ENCODE measurements at regions not wholly inside any gene's neighbourhood (a gene's known extent, or its start where the extent isn't known, plus 50 kb on each side); places are given as distances from the start of the nearest gene placed in this dataset.

DNA sequence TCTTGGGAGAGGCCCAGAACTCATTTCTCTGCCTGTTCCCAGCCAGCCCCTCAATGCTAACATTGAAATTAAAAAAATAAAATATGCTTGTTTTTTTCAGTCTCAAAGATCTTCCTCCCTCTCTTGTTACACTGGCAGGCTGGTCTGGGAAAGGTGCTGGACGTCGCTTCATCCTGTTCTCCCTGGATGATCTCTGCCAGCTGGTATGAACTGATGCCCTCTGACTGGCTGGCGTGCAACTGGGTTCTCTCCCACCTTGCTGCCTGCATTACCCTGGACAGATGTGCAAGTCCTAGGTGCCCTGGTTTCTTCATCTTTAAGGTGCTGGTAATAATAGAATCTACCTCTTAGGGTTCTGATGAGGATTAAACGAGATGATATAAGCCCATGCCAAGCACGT lies 263.9 kb upstream of the PROK2 start:
- peaks cover 2% of the 10 kb centered on the region for H3K4me1 Mint-ChIP-seq (ENCODE audit: low read depth)
- H3K9me3 Mint-ChIP-seq = no peaks in the 10 kb centered on the region
- no peak overlapping the region for H3K27ac Mint-ChIP-seq
- H3K27me3 Mint-ChIP-seq (ENCODE audit: low read depth) = no peaks in the 10 kb centered on the region
- no peaks in the 10 kb centered on the region for H3K36me3 Mint-ChIP-seq (ENCODE audit: low read depth)
- DNase-seq (ENCODE audit: low spot score) = no peak
- intact Hi-C loops (cut with micrococcal nuclease) = no loop called here
- no peak overlapping the region for H3K4me3 Mint-ChIP-seq (ENCODE audit: low read depth)

DNA sequence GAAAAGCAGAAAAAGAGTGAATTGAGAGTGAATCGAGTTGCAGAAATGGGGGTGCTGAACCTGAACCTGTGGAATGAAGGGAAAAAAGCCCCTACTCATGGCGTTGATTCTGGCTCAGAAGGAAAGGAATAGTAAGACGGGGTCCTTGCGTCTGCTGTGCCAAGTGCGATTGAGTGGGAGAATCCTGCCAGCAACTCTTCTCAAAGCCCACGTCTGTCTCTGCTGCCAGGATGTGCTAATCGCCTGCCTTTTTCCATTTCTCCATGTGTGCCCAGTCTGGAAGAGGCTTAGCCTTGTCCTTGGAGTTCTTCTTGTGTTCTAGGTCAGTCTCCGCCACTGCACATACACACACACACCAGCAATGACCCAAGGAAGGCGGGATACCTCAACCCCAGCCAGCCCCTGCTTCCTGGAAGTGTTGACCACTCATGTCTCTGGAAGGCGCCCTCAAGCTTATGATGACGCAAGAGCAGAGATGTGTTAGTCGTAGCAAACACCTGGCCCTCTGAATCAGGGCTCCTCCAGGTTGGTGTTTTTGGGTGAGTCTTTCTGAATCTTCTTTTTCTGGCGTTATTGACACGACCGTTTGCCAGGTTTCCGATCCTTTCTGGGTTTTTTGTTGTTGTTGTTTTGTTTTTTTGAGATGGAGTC lies 262.4 kb upstream of the PROK2 start:
- peaks cover 2% of the 10 kb centered on the region for H3K4me1 Mint-ChIP-seq (ENCODE audit: low read depth)
- H3K27ac Mint-ChIP-seq = no peak overlapping the region
- H3K4me3 Mint-ChIP-seq (ENCODE audit: low read depth) = no peak overlapping the region
- intact Hi-C loops (cut with micrococcal nuclease) = no loop called here
- no peaks in the 10 kb centered on the region for H3K36me3 Mint-ChIP-seq (ENCODE audit: low read depth)
- DNase-seq (ENCODE audit: low spot score) = no peak
- H3K9me3 Mint-ChIP-seq = no peaks in the 10 kb centered on the region
- H3K27me3 Mint-ChIP-seq (ENCODE audit: low read depth) = no peaks in the 10 kb centered on the region

DNA sequence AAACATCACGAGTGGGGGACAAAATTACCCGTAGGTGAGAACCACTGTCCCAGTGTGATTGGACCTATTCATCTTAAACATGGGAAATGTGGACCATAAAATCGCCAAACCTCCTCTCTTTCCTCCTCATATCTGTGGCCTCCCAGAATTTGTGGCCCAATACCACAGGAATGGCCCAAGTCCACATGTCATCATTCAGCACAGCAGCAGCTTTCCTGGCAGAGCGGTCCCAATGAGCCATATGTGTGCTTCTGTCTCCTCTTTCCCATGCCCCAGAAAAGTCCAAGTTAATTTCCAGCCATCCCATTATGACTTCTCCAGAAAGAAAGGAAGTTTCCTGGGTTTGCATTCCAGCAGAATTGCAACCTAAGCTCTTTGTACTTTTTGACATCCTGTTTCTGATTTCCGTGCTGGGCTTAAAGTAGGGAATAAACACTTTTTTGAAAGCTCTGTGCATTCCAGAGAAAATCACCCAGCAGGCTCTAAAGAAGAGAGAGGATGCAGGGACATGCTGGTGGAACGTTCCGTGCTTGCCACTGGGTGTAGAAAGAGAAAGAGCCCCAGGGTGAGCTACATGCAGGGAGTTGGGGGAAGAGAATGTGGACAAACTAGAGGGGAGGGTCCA lies 259.4 kb upstream of the PROK2 start:
- no peaks in the 10 kb centered on the region for H3K9me3 Mint-ChIP-seq
- no peak for DNase-seq (ENCODE audit: low spot score)
- H3K27ac Mint-ChIP-seq = no peak overlapping the region
- no peaks in the 10 kb centered on the region for H3K36me3 Mint-ChIP-seq (ENCODE audit: low read depth)
- H3K27me3 Mint-ChIP-seq (ENCODE audit: low read depth) = no peaks in the 10 kb centered on the region
- no peaks in the 10 kb centered on the region for H3K4me1 Mint-ChIP-seq (ENCODE audit: low read depth)
- intact Hi-C loops (cut with micrococcal nuclease) = no loop called here
- no peak overlapping the region for H3K4me3 Mint-ChIP-seq (ENCODE audit: low read depth)

DNA sequence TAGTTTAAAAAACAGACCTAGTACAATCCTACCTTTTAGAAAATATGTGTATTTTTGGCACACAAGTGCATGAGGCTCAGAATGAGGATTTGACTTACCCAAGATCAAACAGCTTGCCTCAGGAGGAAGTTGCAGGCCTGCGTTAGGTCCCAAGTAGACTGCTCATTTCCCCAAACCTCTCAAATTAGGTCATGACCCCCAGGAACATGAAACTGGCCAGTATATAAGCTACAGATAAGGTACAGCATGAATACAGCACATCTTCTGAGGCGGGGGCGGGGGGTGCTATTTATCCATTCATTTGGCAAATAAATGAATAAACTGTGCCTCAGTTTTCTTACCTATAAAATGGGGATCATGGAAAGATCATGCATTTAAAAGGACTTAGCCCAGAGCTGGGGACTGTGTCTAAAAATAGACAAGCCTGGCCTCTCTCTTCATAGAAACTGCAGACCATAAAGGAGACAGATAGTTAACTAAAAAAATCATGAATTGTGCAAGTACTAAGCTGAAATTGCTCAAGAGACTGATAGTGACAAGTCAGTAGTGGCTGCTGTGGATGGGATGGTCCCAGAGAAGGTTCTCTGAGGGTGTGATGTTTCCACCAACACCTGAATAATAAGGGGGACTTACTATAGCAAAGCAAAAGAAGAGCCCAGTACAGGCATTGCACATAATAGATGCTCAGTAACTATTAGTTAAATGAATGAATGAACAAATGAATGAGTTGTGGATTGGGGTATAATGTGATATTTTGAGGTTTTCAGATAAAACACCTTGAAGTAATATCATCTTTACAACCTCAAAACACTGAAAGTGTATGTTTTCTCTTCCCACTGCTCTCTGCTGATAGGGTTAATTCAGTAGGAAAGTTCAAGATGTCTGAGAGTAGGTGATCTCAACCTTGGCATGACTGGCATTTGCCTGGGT lies 258.5 kb upstream of the PROK2 start:
- no peak overlapping the region for H3K4me3 Mint-ChIP-seq (ENCODE audit: low read depth)
- no peaks in the 10 kb centered on the region for H3K36me3 Mint-ChIP-seq (ENCODE audit: low read depth)

DNA sequence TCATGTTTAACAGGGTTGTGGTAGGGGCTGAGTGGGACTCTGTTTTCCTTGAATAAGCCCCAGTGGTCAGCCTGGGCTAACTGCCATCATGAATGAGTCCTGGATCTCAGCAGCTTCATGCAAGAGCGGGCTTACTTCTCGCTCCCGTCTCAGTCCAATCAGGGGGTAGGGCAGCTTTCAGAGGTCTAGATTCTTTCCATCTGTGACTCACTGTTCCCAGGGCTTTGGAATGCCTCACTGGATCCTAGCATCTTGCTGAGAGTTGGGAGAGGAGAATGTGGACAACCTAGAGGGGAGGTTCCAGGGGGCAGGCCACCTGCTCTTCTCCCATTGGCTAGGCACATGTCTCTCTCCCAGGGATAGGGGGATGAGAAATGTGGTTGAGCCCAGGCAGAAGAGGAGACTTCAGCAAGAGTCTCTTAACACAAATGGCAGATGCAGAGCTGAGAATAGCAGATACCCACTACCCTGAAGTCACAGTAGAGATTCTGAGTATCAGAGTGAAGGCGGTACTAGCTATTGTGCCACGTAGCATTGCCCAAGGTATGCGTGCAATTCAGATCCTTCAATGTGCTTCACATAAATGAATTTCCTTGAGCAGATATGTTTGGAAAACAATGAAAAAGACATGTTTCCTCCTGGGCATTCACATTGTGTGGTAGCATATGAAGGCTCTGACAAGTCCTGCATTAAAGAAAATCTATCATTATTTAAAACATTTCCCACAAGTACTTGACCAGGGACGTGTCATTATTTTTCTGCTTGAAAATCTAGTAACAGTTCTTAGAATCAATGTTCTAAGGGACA lies 257.7 kb upstream of the PROK2 start:
- no peak overlapping the region for H3K4me3 Mint-ChIP-seq (ENCODE audit: low read depth)

More for the DNA sequence above, 258.5 kb upstream of the PROK2 start:
- no peak overlapping the region for H3K27ac Mint-ChIP-seq
- no peaks in the 10 kb centered on the region for H3K4me1 Mint-ChIP-seq (ENCODE audit: low read depth)
- intact Hi-C loops (cut with micrococcal nuclease) = no loop called here
- no peaks in the 10 kb centered on the region for H3K9me3 Mint-ChIP-seq
- no peak for DNase-seq (ENCODE audit: low spot score)
- no peaks in the 10 kb centered on the region for H3K27me3 Mint-ChIP-seq (ENCODE audit: low read depth)

DNA sequence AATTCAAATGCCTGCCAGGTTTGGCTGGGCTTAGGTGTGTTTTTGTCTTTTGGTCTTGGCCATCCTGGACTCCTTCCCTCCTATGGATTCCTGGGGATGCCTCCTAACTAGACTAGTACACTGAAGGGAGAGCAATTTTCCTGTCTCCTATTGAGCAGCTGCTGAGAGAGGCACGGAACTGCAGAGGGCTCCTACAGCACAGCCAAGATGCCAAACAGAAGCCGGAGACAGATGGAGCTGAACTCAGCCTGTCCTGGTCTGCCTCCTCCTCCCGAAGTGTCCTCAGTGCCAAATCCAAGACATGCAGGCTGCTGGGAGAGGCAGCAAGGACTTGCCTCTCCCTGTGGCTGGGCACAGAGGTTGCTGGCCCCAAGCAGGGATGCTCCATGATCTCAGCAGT lies 256.6 kb upstream of the PROK2 start:
- Mint-ChIP-seq H3K27ac (no peak overlapping the region), H3K36me3 (ENCODE audit: low read depth) (no peaks in the 10 kb centered on the region), H3K27me3 (ENCODE audit: low read depth) (peaks cover 8% of the 10 kb centered on the region), H3K9me3 (peaks cover 4% of the 10 kb centered on the region), H3K4me3 (ENCODE audit: low read depth) (no peak overlapping the region), H3K4me1 (ENCODE audit: low read depth) (no peaks in the 10 kb centered on the region)
- intact Hi-C loops (cut with micrococcal nuclease) = no loop called here
- DNase-seq (ENCODE audit: low spot score) = no peak

More for the DNA sequence above, 257.7 kb upstream of the PROK2 start:
- intact Hi-C loops (cut with micrococcal nuclease) = no loop called here
- Mint-ChIP-seq H3K27me3 (ENCODE audit: low read depth) (peaks cover 5% of the 10 kb centered on the region), H3K9me3 (peaks cover under 1% of the 10 kb centered on the region), H3K27ac (no peak overlapping the region), H3K36me3 (ENCODE audit: low read depth) (no peaks in the 10 kb centered on the region), H3K4me1 (ENCODE audit: low read depth) (no peaks in the 10 kb centered on the region)
- DNase-seq (ENCODE audit: low spot score) = no peak

DNA sequence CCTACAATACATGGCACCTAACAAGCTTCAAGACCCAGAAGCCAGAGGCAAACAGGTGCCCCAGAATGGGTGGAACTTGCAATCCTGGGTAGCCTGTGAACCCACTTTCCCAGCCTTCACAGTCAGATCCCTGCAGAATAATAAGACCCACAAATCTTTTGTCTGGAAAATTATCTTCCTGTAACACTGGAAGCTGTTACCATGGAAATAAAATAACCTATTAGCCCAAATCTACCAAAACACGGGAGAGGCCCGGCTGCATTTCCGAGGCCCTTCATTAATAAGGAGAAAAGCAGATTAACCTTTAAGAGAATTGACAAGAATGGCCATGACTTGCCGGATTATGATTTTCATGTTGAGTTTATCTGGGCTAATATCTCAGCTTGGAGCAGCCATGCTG lies 256.1 kb upstream of the PROK2 start:
- no peak for DNase-seq (ENCODE audit: low spot score)
- peaks cover 8% of the 10 kb centered on the region for H3K27me3 Mint-ChIP-seq (ENCODE audit: low read depth)
- H3K36me3 Mint-ChIP-seq (ENCODE audit: low read depth) = no peaks in the 10 kb centered on the region
- no peak overlapping the region for H3K4me3 Mint-ChIP-seq (ENCODE audit: low read depth)
- no peak overlapping the region for H3K27ac Mint-ChIP-seq
- intact Hi-C loops (cut with micrococcal nuclease) = no loop called here
- peaks cover 4% of the 10 kb centered on the region for H3K9me3 Mint-ChIP-seq
- no peaks in the 10 kb centered on the region for H3K4me1 Mint-ChIP-seq (ENCODE audit: low read depth)

DNA sequence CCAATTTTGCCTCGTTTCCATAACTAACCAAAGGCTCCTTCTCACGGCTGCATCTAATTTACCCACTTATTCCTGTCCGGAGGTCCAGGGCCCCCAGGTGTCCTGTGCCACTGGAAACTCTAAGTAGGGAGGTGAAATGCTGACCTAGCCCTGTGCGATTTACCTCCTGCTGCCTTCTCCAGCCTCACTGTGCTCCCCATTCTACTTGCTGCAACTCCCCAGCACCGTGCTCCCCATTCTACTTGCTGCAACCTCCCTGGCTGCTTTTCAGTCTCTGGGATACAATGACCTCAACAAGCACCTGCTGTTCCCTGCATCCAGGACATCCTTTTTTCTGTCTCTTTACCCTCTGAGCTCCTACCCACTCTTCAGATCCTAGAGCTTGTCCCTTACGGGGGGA lies 254.7 kb upstream of the PROK2 start:
- Mint-ChIP-seq H3K9me3 (peaks cover 4% of the 10 kb centered on the region), H3K4me3 (ENCODE audit: low read depth) (no peak overlapping the region), H3K36me3 (ENCODE audit: low read depth) (no peaks in the 10 kb centered on the region), H3K27me3 (ENCODE audit: low read depth) (peaks cover 8% of the 10 kb centered on the region), H3K4me1 (ENCODE audit: low read depth) (no peaks in the 10 kb centered on the region), H3K27ac (no peak overlapping the region)
- DNase-seq (ENCODE audit: low spot score) = no peak
- intact Hi-C loops (cut with micrococcal nuclease) = no loop called here

DNA sequence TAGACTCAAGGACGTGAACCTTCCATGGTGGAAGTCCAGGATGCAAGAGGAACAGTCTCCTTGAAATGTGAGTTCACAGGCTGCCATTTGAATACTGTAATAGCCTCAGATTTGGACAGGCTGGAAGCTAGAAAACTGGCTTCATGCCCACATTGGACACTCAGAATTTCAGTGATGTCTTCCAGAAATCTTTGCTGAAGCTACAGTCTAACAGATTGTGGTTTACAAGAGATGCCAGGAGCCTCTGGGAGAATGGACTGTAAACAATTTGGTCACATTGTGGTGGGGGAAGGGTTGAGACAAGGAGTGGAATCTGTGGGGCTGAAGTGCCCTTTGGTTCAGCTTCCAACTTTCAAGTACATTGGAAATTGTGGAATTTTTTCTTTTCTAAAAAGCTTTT lies 252.0 kb upstream of the PROK2 start:
- peaks cover 4% of the 10 kb centered on the region for H3K9me3 Mint-ChIP-seq
- no peak for DNase-seq (ENCODE audit: low spot score)
- H3K4me1 Mint-ChIP-seq (ENCODE audit: low read depth) = peaks cover 11% of the 10 kb centered on the region
- intact Hi-C loops (cut with micrococcal nuclease) = no loop called here
- peaks cover 8% of the 10 kb centered on the region for H3K27me3 Mint-ChIP-seq (ENCODE audit: low read depth)
- no peak overlapping the region for H3K4me3 Mint-ChIP-seq (ENCODE audit: low read depth)
- H3K36me3 Mint-ChIP-seq (ENCODE audit: low read depth) = no peaks in the 10 kb centered on the region
- H3K27ac Mint-ChIP-seq = no peak overlapping the region

DNA sequence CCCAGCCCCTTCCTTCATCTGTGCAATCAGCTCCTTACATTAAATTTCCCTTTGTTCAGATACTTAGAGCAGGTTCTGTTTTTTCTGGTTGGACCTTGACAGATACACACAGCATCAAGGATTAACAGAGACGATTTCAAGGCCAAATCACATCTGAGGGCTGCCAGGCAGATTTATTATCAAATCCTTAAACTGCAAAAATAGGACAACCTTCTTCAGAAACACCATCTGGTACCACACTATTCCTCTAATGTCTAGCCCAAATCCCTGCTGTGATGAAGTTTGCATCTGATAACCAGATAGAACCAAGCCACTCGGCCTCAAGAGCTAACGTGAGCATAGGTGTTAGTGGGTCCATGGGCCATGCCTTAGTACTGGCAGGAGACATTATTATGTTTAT lies 250.7 kb upstream of the PROK2 start:
- intact Hi-C loops (cut with micrococcal nuclease) = loop anchor here (2.0 kb wide), 1 partner anchor 31 kb away; no protein-coding TSS in a partner anchor
- Mint-ChIP-seq H3K27ac (no peak overlapping the region), H3K4me1 (ENCODE audit: low read depth) (peaks cover 19% of the 10 kb centered on the region), H3K9me3 (peaks cover 4% of the 10 kb centered on the region), H3K36me3 (ENCODE audit: low read depth) (no peaks in the 10 kb centered on the region), H3K4me3 (ENCODE audit: low read depth) (no peak overlapping the region), H3K27me3 (ENCODE audit: low read depth) (peaks cover 8% of the 10 kb centered on the region)
- DNase-seq (ENCODE audit: low spot score) = no peak

DNA sequence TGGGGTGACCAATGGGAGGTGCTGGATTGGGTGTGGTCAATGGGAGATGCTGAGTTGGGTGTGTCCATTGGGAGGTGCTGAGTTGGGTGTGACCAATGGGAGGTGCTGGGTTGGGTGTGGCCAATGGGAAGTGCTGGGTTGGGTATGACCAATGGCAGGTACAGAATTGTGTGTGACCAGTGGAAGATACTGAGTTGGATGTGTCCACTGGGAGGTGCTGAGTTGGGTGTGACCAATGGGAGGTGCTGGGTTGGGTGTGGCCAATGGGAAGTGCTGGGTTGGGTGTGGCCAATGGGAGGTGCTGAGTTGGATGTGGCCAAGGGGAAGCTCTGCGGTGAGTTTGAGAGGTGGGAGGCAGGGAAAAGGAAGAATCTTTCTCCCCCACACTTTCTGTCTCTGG lies 250.0 kb upstream of the PROK2 start:
- intact Hi-C loops (cut with micrococcal nuclease) = loop anchor here (2.0 kb wide), 1 partner anchor 32 kb away; no protein-coding TSS in a partner anchor
- Mint-ChIP-seq H3K27me3 (ENCODE audit: low read depth) (peaks cover 8% of the 10 kb centered on the region), H3K36me3 (ENCODE audit: low read depth) (no peaks in the 10 kb centered on the region), H3K27ac (no peak overlapping the region), H3K4me1 (ENCODE audit: low read depth) (peaks cover 19% of the 10 kb centered on the region), H3K4me3 (ENCODE audit: low read depth) (no peak overlapping the region), H3K9me3 (peaks cover 4% of the 10 kb centered on the region)
- DNase-seq (ENCODE audit: low spot score) = no peak

DNA sequence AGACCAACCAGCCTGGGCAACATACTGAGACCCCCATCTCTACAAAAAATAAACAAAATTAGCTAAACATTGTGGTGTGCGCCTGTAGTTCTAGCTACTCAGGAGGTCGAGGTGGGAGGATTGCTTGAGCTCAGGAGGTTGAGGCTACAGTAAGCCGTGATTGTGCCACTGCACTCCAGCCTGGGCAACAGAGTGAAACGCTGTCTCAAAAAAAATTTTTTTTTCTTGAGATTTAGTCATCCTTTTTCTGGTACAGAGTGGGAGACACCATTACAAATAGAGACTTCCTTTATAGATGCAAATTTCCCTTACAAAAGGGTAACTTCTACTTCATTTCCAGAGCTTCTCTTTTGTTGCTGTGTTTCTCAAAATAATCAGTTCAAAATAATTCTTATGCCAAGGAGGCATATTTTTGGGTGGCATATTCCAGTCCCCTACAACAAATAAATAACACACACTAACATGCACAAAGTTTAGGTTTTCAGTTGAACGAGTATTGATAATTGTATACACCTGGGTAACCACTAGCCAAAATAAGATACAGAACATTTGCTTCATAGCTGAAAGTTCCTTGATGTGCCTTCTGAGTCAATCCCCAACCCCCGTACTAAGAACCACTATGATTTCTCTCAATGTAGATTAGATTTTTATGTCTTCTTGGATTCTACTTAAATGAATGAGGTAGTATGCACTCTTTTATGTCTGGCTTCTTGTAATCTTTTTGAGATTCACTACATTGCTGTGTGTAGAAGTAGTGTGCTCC lies 248.9 kb upstream of the PROK2 start:
- DNase-seq (ENCODE audit: low spot score) = no peak
- peaks cover 8% of the 10 kb centered on the region for H3K27me3 Mint-ChIP-seq (ENCODE audit: low read depth)
- no peak overlapping the region for H3K27ac Mint-ChIP-seq
- no peak overlapping the region for H3K4me3 Mint-ChIP-seq (ENCODE audit: low read depth)
- peaks cover 4% of the 10 kb centered on the region for H3K9me3 Mint-ChIP-seq
- intact Hi-C loops (cut with micrococcal nuclease) = loop anchor here (2.0 kb wide), 1 partner anchor 33 kb away; no protein-coding TSS in a partner anchor
- peaks cover 19% of the 10 kb centered on the region for H3K4me1 Mint-ChIP-seq (ENCODE audit: low read depth)
- no peaks in the 10 kb centered on the region for H3K36me3 Mint-ChIP-seq (ENCODE audit: low read depth)

Data from activated T-helper 2 cell treated with anti-CD3 and anti-CD28 coated beads, Interferon-gamma antibody, Interleukin-2, Interleukin-4, amounts not matched to agents 10 μg/mL and 5 μg/mL and 100 μg/mL, durations not matched to agents 14 hours and 24 hours and 36 hours (primary cell).